Activated CD8-positive, alpha-beta T cell treated with anti-CD3 and anti-CD28 coated beads for 36 hours (primary cell): ENCODE measurements at regions not wholly inside any gene's neighbourhood (a gene's known extent, or its start where the extent isn't known, plus 50 kb on each side); places are given as distances from the start of the nearest gene placed in this dataset.
"Not testable (repeated sequence)": the region's sequence is repeated elsewhere in the genome, so short reads cannot be mapped to it uniquely, and the experiment has no call there.

Source experiments
- ATAC-seq: fragments of 200-7000 bp; cut with Tn5 transposase; one replicate; pipeline ENCODE4 v1.10.0; 2021; ENCODE audit warnings: mild to moderate bottlenecking, moderate library complexity
- CTCF ChIA-PET: fragments of 350-600 bp; sonication (Branson Sonifier 250); formaldehyde crosslinking; loops from one replicate; lab custom pipeline; 2021; ENCODE audit warnings: antibody characterized with exemption; lab: Charles Lee
- POLR2A ChIA-PET: fragments of 350-600 bp; sonication (Branson Sonifier 250); formaldehyde crosslinking; loops from one replicate; lab custom pipeline; 2021; ENCODE audit warnings: antibody characterized with exemption; lab: Charles Lee
- DNase-seq: peaks from one replicate; pipeline ENCODE4 v3.0.0-alpha.2; 2020
- H3K27ac Mint-ChIP-seq: one replicate; pipeline ENCODE4 v1.8.0; 2021; ENCODE audit warnings: mild to moderate bottlenecking, mixed read lengths
- H3K27me3 Mint-ChIP-seq: one replicate; pipeline ENCODE4 v1.8.0; 2021; ENCODE audit warnings: mixed read lengths
- H3K36me3 Mint-ChIP-seq: one replicate; pipeline ENCODE4 v1.8.0; 2021; ENCODE audit warnings: low read depth, mixed read lengths
- H3K4me1 Mint-ChIP-seq: one replicate; pipeline ENCODE4 v1.8.0; 2021; ENCODE audit warnings: low read depth, mixed read lengths
- H3K4me3 Mint-ChIP-seq: one replicate; pipeline ENCODE4 v1.8.0; 2021; ENCODE audit warnings: mild to moderate bottlenecking, moderate library complexity, mixed read lengths
- H3K9me3 Mint-ChIP-seq: one replicate; pipeline ENCODE4 v1.8.0; 2021; ENCODE audit warnings: mixed read lengths
- CTCF ChIP-seq: fragments of 200-600 bp; IDR thresholded peaks from one replicate; pipeline ENCODE4 v1.8.0; 2022; ENCODE audit warnings: antibody characterized with exemption, mild to moderate bottlenecking
- intact Hi-C: fragments of 100-400 bp; cut with micrococcal nuclease; formaldehyde crosslinking; loops from one replicate; pipeline ENCODE4 v1.10.0; 2022

DNA sequence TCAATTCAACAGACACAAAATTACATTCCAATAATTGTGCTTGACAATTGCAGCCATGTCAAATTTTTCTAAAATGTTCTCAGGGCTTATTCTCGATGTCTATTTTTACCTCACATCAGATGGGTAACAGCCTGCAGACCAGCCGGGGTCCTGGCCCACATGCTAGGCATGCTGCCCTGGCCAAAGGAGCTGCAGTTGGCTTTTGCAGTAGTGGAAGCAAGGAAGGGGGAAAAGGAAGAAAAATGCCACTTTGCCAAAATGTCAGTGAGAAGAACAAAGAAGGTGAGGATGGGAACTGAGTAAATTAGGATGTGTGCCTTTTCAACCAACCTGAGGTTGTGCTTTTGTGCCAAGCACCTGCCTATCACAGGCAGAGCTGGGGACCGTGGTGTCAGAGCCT is 161.0 kb downstream of the FOXB1 start:
- CTCF ChIA-PET: no interaction called here
- no peak overlapping the region for H3K4me3 Mint-ChIP-seq
- DNase-seq (no peak), ATAC-seq (no peak)
- POLR2A ChIA-PET: no interaction called here
- no peak for TF ChIP-seq CTCF
- H3K27me3 Mint-ChIP-seq: peaks cover 11% of the 10 kb centered on the region
- intact Hi-C loops: no loop called here
- H3K9me3 Mint-ChIP-seq: no peaks in the 10 kb centered on the region
- H3K27ac Mint-ChIP-seq: no peak overlapping the region
- no peaks in the 10 kb centered on the region for H3K36me3 Mint-ChIP-seq
- no peaks in the 10 kb centered on the region for H3K4me1 Mint-ChIP-seq

DNA sequence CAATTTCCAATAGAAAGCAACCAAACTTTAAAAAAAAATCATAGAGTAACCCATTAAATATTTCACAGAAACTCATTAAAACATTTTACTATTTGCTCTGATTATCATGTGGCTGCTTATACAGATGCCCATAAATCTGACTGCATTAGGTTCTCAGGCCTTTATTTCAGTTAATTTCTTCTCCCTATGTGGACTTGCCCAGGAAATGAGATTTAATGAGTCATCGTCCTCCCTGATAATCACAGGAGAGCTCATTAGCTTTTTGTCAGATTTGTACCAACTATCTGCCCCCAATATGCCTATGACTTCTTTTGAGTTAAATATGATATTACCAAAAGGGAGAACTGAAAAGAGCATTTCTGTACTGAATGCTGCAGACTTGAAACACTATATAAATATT is 168.0 kb downstream of the FOXB1 start:
- ATAC-seq (no peak), DNase-seq (no peak)
- ChIA-PET CTCF (interaction anchor here (1.0 to 1.2 kb wide), 3 partner anchors 8 to 155 kb away, joined by 3 to 4 read pairs (median 3); no protein-coding TSS in a partner anchor), POLR2A (no interaction called here)
- Mint-ChIP-seq H3K27ac (no peak overlapping the region), H3K4me1 (no peaks in the 10 kb centered on the region), H3K36me3 (no peaks in the 10 kb centered on the region), H3K9me3 (no peaks in the 10 kb centered on the region), H3K4me3 (no peak overlapping the region), H3K27me3 (peaks cover 9% of the 10 kb centered on the region)
- TF ChIP-seq CTCF: no peak
- intact Hi-C loops: loop anchor here (10.0 kb wide), 1 partner anchor 417 kb away; no protein-coding TSS in a partner anchor

GRCh38 chr15:60179786-60180391 is 175.8 kb downstream of the FOXB1 start:
- ChIA-PET POLR2A (interaction anchor here (0.6 kb wide), 1 partner anchor 1071 kb away, joined by 6 read pairs; no protein-coding TSS in a partner anchor), CTCF (interaction anchor here (0.6 to 3.2 kb wide), 34 partner anchors 8 to 475 kb away, joined by 3 to 33 read pairs (median 4); no protein-coding TSS in a partner anchor)
- Mint-ChIP-seq H3K36me3 (no peaks in the 10 kb centered on the region), H3K4me1 (no peaks in the 10 kb centered on the region), H3K9me3 (no peaks in the 10 kb centered on the region), H3K4me3 (no peak overlapping the region), H3K27me3 (peaks cover 15% of the 10 kb centered on the region), H3K27ac (no peak overlapping the region)
- ATAC-seq (peak; percentile 68), DNase-seq (peak; percentile 61)
- intact Hi-C loops: loop anchor here (10.0 kb wide), 2 partner anchors 145 to 425 kb away; no protein-coding TSS in a partner anchor
- TF ChIP-seq CTCF: peak; percentile 96

GRCh38 chr15:60181957-60182356 is 177.8 kb downstream of the FOXB1 start:
- peaks cover 16% of the 10 kb centered on the region for H3K27me3 Mint-ChIP-seq
- intact Hi-C loops: loop anchor here (10.0 kb wide), 1 partner anchor 143 kb away; no protein-coding TSS in a partner anchor
- POLR2A ChIA-PET, H3K9me3 Mint-ChIP-seq, H3K36me3 Mint-ChIP-seq, H3K4me3 Mint-ChIP-seq, ATAC-seq, H3K4me1 Mint-ChIP-seq, DNase-seq, H3K27ac Mint-ChIP-seq: not testable (repeated sequence)
- CTCF ChIA-PET: interaction anchor here (3.2 kb wide), 1 partner anchor 265 kb away, joined by 33 read pairs; no protein-coding TSS in a partner anchor

- H3K27ac Mint-ChIP-seq: no peak overlapping the region
- no peaks in the 10 kb centered on the region for H3K4me1 Mint-ChIP-seq
- H3K4me3 Mint-ChIP-seq: no peak overlapping the region
- POLR2A ChIA-PET: no interaction called here
- DNase-seq (no peak), ATAC-seq (no peak)
- H3K9me3 Mint-ChIP-seq: no peaks in the 10 kb centered on the region
- no peak for TF ChIP-seq CTCF
- intact Hi-C loops: loop anchor here (10.0 kb wide), 1 partner anchor 141 kb away; no protein-coding TSS in a partner anchor
- no peaks in the 10 kb centered on the region for H3K36me3 Mint-ChIP-seq
- H3K27me3 Mint-ChIP-seq: peaks cover 18% of the 10 kb centered on the region
- CTCF ChIA-PET: interaction anchor here (0.9 to 2.1 kb wide), 5 partner anchors 143 to 492 kb away, joined by 3 to 7 read pairs (median 4); no protein-coding TSS in a partner anchor
Measured at GRCh38 chr15:60183366-60183765, 179.3 kb downstream of the FOXB1 start.
